ENCODE measurements at regions not wholly inside any gene's neighbourhood (a gene's known extent, or its start where the extent isn't known, plus 50 kb on each side); places are given as distances from the start of the nearest gene placed in this dataset.
"Not testable (repeated sequence)": the region's sequence is repeated elsewhere in the genome, so short reads cannot be mapped to it uniquely, and the experiment has no call there.

- no peak overlapping the region for H3K27ac ChIP-seq (ENCODE audit: insufficient read depth in 1 of 2, low read depth in 1 of 2, low read length in 2 of 2, poor library complexity in 1 of 2, severe bottlenecking in 2 of 2)
- H3K27me3 ChIP-seq (replicated peaks in 2 of 5; ENCODE audit: control insufficient read depth in 4 of 5, insufficient read depth in 5 of 5, low read length in 4 of 5) = peaks cover 0 to 18% (median 2%) of the 10 kb centered on the region in 5 experiments
- ChIA-PET POLR2A (no interaction called here), CTCF (no interaction called here)
- H3K4me3 ChIP-seq (ENCODE audit: control insufficient read depth in 1 of 7, extremely low read depth in 1 of 7, insufficient read depth in 4 of 7, low read depth in 2 of 7, low read length in 6 of 7) = no peak overlapping the region
- 74% methylated on average over 5 of the region's 5 CpGs for WGBS (ENCODE audit: insufficient coverage)
- H3K9me3 ChIP-seq (ENCODE audit: control extremely low read depth in 1 of 5, control insufficient read depth in 4 of 5, insufficient read depth in 2 of 5, low read depth in 1 of 5, low read length in 4 of 5) = peaks cover 4 to 21% (median 9%) of the 10 kb centered on the region in 5 experiments
- H3K4me1 ChIP-seq (ENCODE audit: control extremely low read depth in 1 of 4, control insufficient read depth in 4 of 4, insufficient read depth in 4 of 4, low read length in 3 of 4) = no peaks in the 10 kb centered on the region
- DNase-seq = no peak
- no peaks in the 10 kb centered on the region for H3K36me3 ChIP-seq (ENCODE audit: control insufficient read depth in 4 of 4, insufficient read depth in 4 of 4, low read length in 3 of 4)
These were observed 79.8 kb downstream of the MRPL36 start for GRCh38 chr5:1719860-1720259.

DNA sequence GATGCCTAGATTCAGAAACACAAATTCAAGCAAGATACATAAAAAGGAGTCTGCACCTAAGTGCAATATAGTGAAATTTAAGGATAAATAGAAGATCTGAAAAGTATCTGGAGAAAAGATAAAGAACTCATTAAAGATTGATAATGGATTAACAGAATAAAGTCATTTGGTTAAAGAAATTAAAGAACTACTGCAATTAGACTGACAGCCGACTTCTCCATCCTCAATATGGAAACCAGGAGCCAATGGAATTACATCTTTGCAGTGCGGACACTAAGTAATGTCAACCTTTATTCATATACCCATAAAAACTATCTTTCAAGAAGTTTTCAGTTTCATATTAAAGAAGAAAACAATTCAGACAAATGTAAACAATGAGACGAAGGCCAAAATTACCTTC, 81.0 kb downstream of the MRPL36 start:
- Histone ChIP-seq H3K9me3 (ENCODE audit: control extremely low read depth in 1 of 5, control insufficient read depth in 4 of 5, insufficient read depth in 2 of 5, low read depth in 1 of 5, low read length in 4 of 5) (peaks cover 4 to 21% (median 9%) of the 10 kb centered on the region in 5 experiments), H3K4me1 (ENCODE audit: control extremely low read depth in 1 of 4, control insufficient read depth in 4 of 4, insufficient read depth in 4 of 4, low read length in 3 of 4) (no peaks in the 10 kb centered on the region), H3K4me3 (ENCODE audit: control insufficient read depth in 1 of 7, extremely low read depth in 1 of 7, insufficient read depth in 4 of 7, low read depth in 2 of 7, low read length in 6 of 7) (no peak overlapping the region), H3K36me3 (ENCODE audit: control insufficient read depth in 4 of 4, insufficient read depth in 4 of 4, low read length in 3 of 4) (no peaks in the 10 kb centered on the region), H3K27me3 (replicated peaks in 2 of 5; ENCODE audit: control insufficient read depth in 4 of 5, insufficient read depth in 5 of 5, low read length in 4 of 5) (peaks cover 0 to 10% (median 2%) of the 10 kb centered on the region in 5 experiments), H3K27ac (ENCODE audit: insufficient read depth in 1 of 2, low read depth in 1 of 2, low read length in 2 of 2, poor library complexity in 1 of 2, severe bottlenecking in 2 of 2) (no peak overlapping the region)
- WGBS (ENCODE audit: insufficient coverage) = 87% methylated on average over 2 of the region's 3 CpGs
- peak; percentile 10 to 30 (median 15) for DNase-seq
- ChIA-PET CTCF (no interaction called here), POLR2A (no interaction called here)

DNA sequence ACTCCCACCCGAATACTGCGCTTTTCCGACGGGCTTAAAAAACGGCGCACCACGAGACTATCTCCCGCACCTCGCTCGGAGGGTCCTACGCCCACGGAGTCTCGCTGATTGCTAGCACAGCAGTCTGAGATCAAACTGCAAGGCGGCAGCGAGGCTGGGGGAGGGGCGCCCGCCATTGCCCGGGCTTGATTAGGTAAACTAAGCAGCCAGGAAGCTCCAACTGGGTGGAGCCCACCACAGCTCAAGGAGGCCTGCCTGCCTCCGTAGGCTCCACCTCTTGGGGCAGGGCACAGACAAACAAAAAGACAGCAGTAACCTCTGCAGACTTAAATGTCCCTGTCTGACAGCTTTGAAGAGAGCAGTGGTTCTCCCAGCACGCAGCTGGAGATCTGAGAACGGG, 89.5 kb downstream of the MRPL36 start:
- DNase-seq; CTCF ChIA-PET; H3K36me3 ChIP-seq (ENCODE audit: control insufficient read depth in 4 of 4, insufficient read depth in 4 of 4, low read length in 3 of 4); H3K27ac ChIP-seq (ENCODE audit: insufficient read depth in 1 of 2, low read depth in 1 of 2, low read length in 2 of 2, poor library complexity in 1 of 2, severe bottlenecking in 2 of 2); H3K4me1 ChIP-seq (ENCODE audit: control extremely low read depth in 1 of 4, control insufficient read depth in 4 of 4, insufficient read depth in 4 of 4, low read length in 3 of 4); H3K9me3 ChIP-seq (ENCODE audit: control extremely low read depth in 1 of 5, control insufficient read depth in 4 of 5, insufficient read depth in 2 of 5, low read depth in 1 of 5, low read length in 4 of 5); POLR2A ChIA-PET; H3K4me3 ChIP-seq (ENCODE audit: control insufficient read depth in 1 of 7, extremely low read depth in 1 of 7, insufficient read depth in 4 of 7, low read depth in 2 of 7, low read length in 6 of 7): not testable (repeated sequence)
- no CpG with 5 or more reads among the region's 21 CpGs for WGBS (ENCODE audit: insufficient coverage)
- H3K27me3 ChIP-seq (replicated peaks in 2 of 5; ENCODE audit: control insufficient read depth in 4 of 5, insufficient read depth in 5 of 5, low read length in 4 of 5) = peaks cover 0 to 28% (median 12%) of the 10 kb centered on the region in 5 experiments

GRCh38 chr5:1709171-1709803, 90.3 kb downstream of the MRPL36 start:
- WGBS (ENCODE audit: insufficient coverage) = 43% methylated on average over 16 of the region's 16 CpGs
- Histone ChIP-seq H3K27me3 (replicated peaks in 2 of 5; ENCODE audit: control insufficient read depth in 4 of 5, insufficient read depth in 5 of 5, low read length in 4 of 5) (peaks cover 0 to 32% (median 12%) of the 10 kb centered on the region in 5 experiments), H3K27ac (ENCODE audit: insufficient read depth in 1 of 2, low read depth in 1 of 2, low read length in 2 of 2, poor library complexity in 1 of 2, severe bottlenecking in 2 of 2) (no peak overlapping the region), H3K9me3 (ENCODE audit: control extremely low read depth in 1 of 5, control insufficient read depth in 4 of 5, insufficient read depth in 2 of 5, low read depth in 1 of 5, low read length in 4 of 5) (peaks cover 0 to 7% (median 0%) of the 10 kb centered on the region in 5 experiments), H3K36me3 (ENCODE audit: control insufficient read depth in 4 of 4, insufficient read depth in 4 of 4, low read length in 3 of 4) (no peaks in the 10 kb centered on the region), H3K4me1 (ENCODE audit: control extremely low read depth in 1 of 4, control insufficient read depth in 4 of 4, insufficient read depth in 4 of 4, low read length in 3 of 4) (no peaks in the 10 kb centered on the region), H3K4me3 (ENCODE audit: control insufficient read depth in 1 of 7, extremely low read depth in 1 of 7, insufficient read depth in 4 of 7, low read depth in 2 of 7, low read length in 6 of 7) (no peak overlapping the region)
- ChIA-PET POLR2A (no interaction called here), CTCF (no interaction called here)
- no peak for DNase-seq

DNA sequence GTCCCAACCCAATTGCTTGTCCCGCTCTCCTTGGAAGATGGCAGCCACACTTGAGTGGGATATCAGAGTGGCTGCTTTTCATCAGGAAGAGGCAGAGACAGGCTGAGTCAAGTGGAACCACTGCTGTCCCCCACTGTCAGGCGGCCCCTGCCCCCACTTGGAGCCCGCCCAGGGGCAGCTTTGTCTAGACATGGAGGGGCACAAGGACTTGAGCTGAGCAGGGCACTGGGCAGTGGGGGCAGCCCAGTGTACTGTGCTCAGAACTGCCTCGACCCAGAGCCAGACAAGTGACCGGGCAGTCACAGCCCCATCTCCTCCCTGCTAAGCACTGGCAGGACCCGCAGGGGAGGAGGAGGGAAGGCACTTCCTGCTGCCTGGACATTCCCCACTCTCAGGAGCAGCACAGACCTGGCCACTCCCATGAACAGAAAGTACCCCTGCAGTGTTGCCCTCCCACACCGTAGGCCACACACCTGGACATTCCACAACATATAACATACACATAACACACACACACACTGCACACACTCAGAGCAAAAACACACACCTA, 91.0 kb downstream of the MRPL36 start:
- Histone ChIP-seq H3K27ac (ENCODE audit: insufficient read depth in 1 of 2, low read depth in 1 of 2, low read length in 2 of 2, poor library complexity in 1 of 2, severe bottlenecking in 2 of 2) (no peak overlapping the region), H3K9me3 (ENCODE audit: control extremely low read depth in 1 of 5, control insufficient read depth in 4 of 5, insufficient read depth in 2 of 5, low read depth in 1 of 5, low read length in 4 of 5) (peaks cover 0 to 7% (median 0%) of the 10 kb centered on the region in 5 experiments), H3K4me3 (ENCODE audit: control insufficient read depth in 1 of 7, extremely low read depth in 1 of 7, insufficient read depth in 4 of 7, low read depth in 2 of 7, low read length in 6 of 7) (no peak overlapping the region), H3K4me1 (ENCODE audit: control extremely low read depth in 1 of 4, control insufficient read depth in 4 of 4, insufficient read depth in 4 of 4, low read length in 3 of 4) (no peaks in the 10 kb centered on the region), H3K36me3 (ENCODE audit: control insufficient read depth in 4 of 4, insufficient read depth in 4 of 4, low read length in 3 of 4) (no peaks in the 10 kb centered on the region), H3K27me3 (replicated peaks in 2 of 5; ENCODE audit: control insufficient read depth in 4 of 5, insufficient read depth in 5 of 5, low read length in 4 of 5) (peaks cover 0 to 33% (median 12%) of the 10 kb centered on the region in 5 experiments)
- no peak for DNase-seq
- 75% methylated on average over 7 of the region's 7 CpGs for whole genome bisulfite sequencing (ENCODE audit: insufficient coverage)
- CTCF ChIA-PET = no interaction called here
- POLR2A ChIA-PET = no interaction called here

- no peak overlapping the region for H3K27ac ChIP-seq (ENCODE audit: insufficient read depth in 1 of 2, low read depth in 1 of 2, low read length in 2 of 2, poor library complexity in 1 of 2, severe bottlenecking in 2 of 2)
- H3K36me3 ChIP-seq (ENCODE audit: control insufficient read depth in 4 of 4, insufficient read depth in 4 of 4, low read length in 3 of 4) = no peaks in the 10 kb centered on the region
- CTCF ChIA-PET = no interaction called here
- DNase-seq = no peak
- peaks cover 0 to 7% (median 0%) of the 10 kb centered on the region in 5 experiments for H3K9me3 ChIP-seq (ENCODE audit: control extremely low read depth in 1 of 5, control insufficient read depth in 4 of 5, insufficient read depth in 2 of 5, low read depth in 1 of 5, low read length in 4 of 5)
- no peak overlapping the region for H3K4me3 ChIP-seq (ENCODE audit: control insufficient read depth in 1 of 7, extremely low read depth in 1 of 7, insufficient read depth in 4 of 7, low read depth in 2 of 7, low read length in 6 of 7)
- H3K4me1 ChIP-seq (ENCODE audit: control extremely low read depth in 1 of 4, control insufficient read depth in 4 of 4, insufficient read depth in 4 of 4, low read length in 3 of 4) = no peaks in the 10 kb centered on the region
- H3K27me3 ChIP-seq (replicated peaks in 2 of 5; ENCODE audit: control insufficient read depth in 4 of 5, insufficient read depth in 5 of 5, low read length in 4 of 5) = peaks cover 0 to 42% (median 14%) of the 10 kb centered on the region in 5 experiments
- WGBS (ENCODE audit: insufficient coverage) = 97% methylated on average over 9 of the region's 10 CpGs
- POLR2A ChIA-PET = no interaction called here
These were observed 92.2 kb downstream of the MRPL36 start for GRCh38 chr5:1707467-1707866.

DNA sequence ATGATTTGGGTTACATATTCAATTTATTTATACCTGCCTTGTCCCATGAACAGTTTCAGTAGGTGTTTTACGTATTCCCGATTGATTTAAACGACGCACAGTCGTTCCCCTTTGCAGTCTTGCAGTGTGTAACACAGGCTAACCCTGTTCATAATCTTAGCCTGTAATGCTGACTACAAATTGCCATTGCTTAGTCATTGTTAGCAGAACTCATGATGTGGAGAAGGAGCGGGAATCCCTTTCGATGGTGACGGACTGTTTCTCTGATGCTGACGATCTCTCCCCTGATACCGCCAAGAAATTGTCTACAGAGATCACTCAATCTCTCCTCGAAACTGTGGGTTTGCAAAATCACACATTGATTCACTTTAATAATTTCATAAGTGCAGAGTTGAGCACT, 93.2 kb downstream of the MRPL36 start:
- Histone ChIP-seq H3K36me3 (ENCODE audit: control insufficient read depth in 4 of 4, insufficient read depth in 4 of 4, low read length in 3 of 4) (no peaks in the 10 kb centered on the region), H3K4me3 (ENCODE audit: control insufficient read depth in 1 of 7, extremely low read depth in 1 of 7, insufficient read depth in 4 of 7, low read depth in 2 of 7, low read length in 6 of 7) (no peak overlapping the region), H3K27me3 (replicated peaks in 2 of 5; ENCODE audit: control insufficient read depth in 4 of 5, insufficient read depth in 5 of 5, low read length in 4 of 5) (peaks cover 0 to 47% (median 14%) of the 10 kb centered on the region in 5 experiments), H3K4me1 (ENCODE audit: control extremely low read depth in 1 of 4, control insufficient read depth in 4 of 4, insufficient read depth in 4 of 4, low read length in 3 of 4) (no peaks in the 10 kb centered on the region), H3K9me3 (ENCODE audit: control extremely low read depth in 1 of 5, control insufficient read depth in 4 of 5, insufficient read depth in 2 of 5, low read depth in 1 of 5, low read length in 4 of 5) (peaks cover 0 to 7% (median 0%) of the 10 kb centered on the region in 5 experiments), H3K27ac (ENCODE audit: insufficient read depth in 1 of 2, low read depth in 1 of 2, low read length in 2 of 2, poor library complexity in 1 of 2, severe bottlenecking in 2 of 2) (no peak overlapping the region)
- CTCF ChIA-PET = no interaction called here
- POLR2A ChIA-PET = no interaction called here
- 92% methylated on average over 11 of the region's 11 CpGs for WGBS (ENCODE audit: insufficient coverage)
- no peak for DNase-seq
